ENCODE measurements at regions not wholly inside any gene's neighbourhood (a gene's known extent, or its start where the extent isn't known, plus 50 kb on each side); places are given as distances from the start of the nearest gene placed in this dataset.

GRCh38 chr6:19492636-19493405, 344.3 kb upstream of the ID4 start:
- DNase-seq (no peak), ATAC-seq (replicated peaks in 1 of 2) (no peak)
- Mint-ChIP-seq H3K27ac (no peak overlapping the region), H3K4me1 (ENCODE audit: low read depth) (no peaks in the 10 kb centered on the region), H3K4me3 (no peak overlapping the region), H3K9me3 (peaks cover 0 to 9% of the 10 kb centered on the region in 2 donors), H3K27me3 (ENCODE audit: low read depth) (no peaks in the 10 kb centered on the region), H3K36me3 (ENCODE audit: insufficient read depth in 2 of 2) (no peaks in the 10 kb centered on the region)

GRCh38 chr6:19501737-19502245, 335.4 kb upstream of the ID4 start:
- no peaks in the 10 kb centered on the region for H3K4me1 Mint-ChIP-seq (ENCODE audit: low read depth)
- DNase-seq = no peak
- H3K4me3 Mint-ChIP-seq = no peak overlapping the region
- no peaks in the 10 kb centered on the region for H3K27me3 Mint-ChIP-seq (ENCODE audit: low read depth)
- H3K9me3 Mint-ChIP-seq = peaks cover 5 to 14% of the 10 kb centered on the region in 2 donors
- no peak for ATAC-seq (replicated peaks in 1 of 2)
- peaks cover 0 to 3% of the 10 kb centered on the region in 2 donors for H3K36me3 Mint-ChIP-seq (ENCODE audit: insufficient read depth in 2 of 2)
- no peak overlapping the region for H3K27ac Mint-ChIP-seq

GRCh38 chr6:19502301-19502700, 334.9 kb upstream of the ID4 start:
- Mint-ChIP-seq H3K9me3 (peaks cover 5 to 18% of the 10 kb centered on the region in 2 donors), H3K27me3 (ENCODE audit: low read depth) (no peaks in the 10 kb centered on the region), H3K36me3 (ENCODE audit: insufficient read depth in 2 of 2) (peaks cover 0 to 3% of the 10 kb centered on the region in 2 donors), H3K4me1 (ENCODE audit: low read depth) (no peaks in the 10 kb centered on the region), H3K4me3 (no peak overlapping the region), H3K27ac (no peak overlapping the region)
- ATAC-seq (replicated peaks in 1 of 2) (no peak), DNase-seq (no peak)

GRCh38 chr6:19515939-19516338, 321.2 kb upstream of the ID4 start:
- Mint-ChIP-seq H3K27me3 (ENCODE audit: low read depth) (no peaks in the 10 kb centered on the region), H3K36me3 (ENCODE audit: insufficient read depth in 2 of 2) (peaks cover 4 to 5% of the 10 kb centered on the region in 2 donors), H3K4me3 (no peak overlapping the region), H3K4me1 (ENCODE audit: low read depth) (no peaks in the 10 kb centered on the region), H3K9me3 (peaks cover 15 to 18% of the 10 kb centered on the region in 2 donors), H3K27ac (no peak overlapping the region)
- no peak for DNase-seq
- no peak for ATAC-seq (replicated peaks in 1 of 2)

- Mint-ChIP-seq H3K4me1 (ENCODE audit: low read depth) (no peaks in the 10 kb centered on the region), H3K27ac (no peak overlapping the region), H3K4me3 (no peak overlapping the region), H3K9me3 (peaks cover 7 to 9% of the 10 kb centered on the region in 2 donors), H3K27me3 (ENCODE audit: low read depth) (no peaks in the 10 kb centered on the region), H3K36me3 (ENCODE audit: insufficient read depth in 2 of 2) (peaks cover 4 to 5% of the 10 kb centered on the region in 2 donors)
- ATAC-seq (replicated peaks in 1 of 2) (no peak), DNase-seq (no peak)
These were observed 317.2 kb upstream of the ID4 start for GRCh38 chr6:19519941-19520340.

GRCh38 chr6:19524366-19525186, 312.6 kb upstream of the ID4 start:
- Mint-ChIP-seq H3K27me3 (ENCODE audit: low read depth) (no peaks in the 10 kb centered on the region), H3K9me3 (no peaks in the 10 kb centered on the region), H3K36me3 (ENCODE audit: insufficient read depth in 2 of 2) (no peaks in the 10 kb centered on the region), H3K4me1 (ENCODE audit: low read depth) (no peaks in the 10 kb centered on the region), H3K4me3 (no peak overlapping the region), H3K27ac (no peak overlapping the region)
- ATAC-seq (replicated peaks in 1 of 2) (no peak), DNase-seq (no peak)

- DNase-seq (no peak), ATAC-seq (replicated peaks in 1 of 2) (no peak)
- no peak overlapping the region for H3K27ac Mint-ChIP-seq
- no peaks in the 10 kb centered on the region for H3K36me3 Mint-ChIP-seq (ENCODE audit: insufficient read depth in 2 of 2)
- no peaks in the 10 kb centered on the region for H3K9me3 Mint-ChIP-seq
- H3K4me3 Mint-ChIP-seq = no peak overlapping the region
- H3K27me3 Mint-ChIP-seq (ENCODE audit: low read depth) = no peaks in the 10 kb centered on the region
- no peaks in the 10 kb centered on the region for H3K4me1 Mint-ChIP-seq (ENCODE audit: low read depth)
These were observed 311.5 kb upstream of the ID4 start for GRCh38 chr6:19525673-19526072.

- H3K9me3 Mint-ChIP-seq = peaks cover 2% of the 10 kb centered on the region in 2 donors
- H3K4me3 Mint-ChIP-seq = no peak overlapping the region
- ATAC-seq (replicated peaks in 1 of 2) = no peak
- no peaks in the 10 kb centered on the region for H3K36me3 Mint-ChIP-seq (ENCODE audit: insufficient read depth in 2 of 2)
- no peaks in the 10 kb centered on the region for H3K27me3 Mint-ChIP-seq (ENCODE audit: low read depth)
- no peaks in the 10 kb centered on the region for H3K4me1 Mint-ChIP-seq (ENCODE audit: low read depth)
- H3K27ac Mint-ChIP-seq = no peak overlapping the region
- DNase-seq = no peak
These were observed 307.0 kb upstream of the ID4 start for GRCh38 chr6:19530188-19530587.

GRCh38 chr6:19535351-19535750, 301.8 kb upstream of the ID4 start:
- H3K4me3 Mint-ChIP-seq = no peak overlapping the region

GRCh38 chr6:19536838-19537237, 300.3 kb upstream of the ID4 start:
- no peak overlapping the region for H3K27ac Mint-ChIP-seq
- H3K36me3 Mint-ChIP-seq (ENCODE audit: insufficient read depth in 2 of 2) = no peaks in the 10 kb centered on the region
- ATAC-seq (replicated peaks in 1 of 2) (no peak), DNase-seq (no peak)
- peaks cover 12% of the 10 kb centered on the region in 2 donors for H3K9me3 Mint-ChIP-seq
- H3K4me1 Mint-ChIP-seq (ENCODE audit: low read depth) = no peaks in the 10 kb centered on the region
- no peak overlapping the region for H3K4me3 Mint-ChIP-seq
- H3K27me3 Mint-ChIP-seq (ENCODE audit: low read depth) = no peaks in the 10 kb centered on the region

More at GRCh38 chr6:19535351-19535750, 301.8 kb upstream of the ID4 start:
- H3K27ac Mint-ChIP-seq = no peak overlapping the region
- H3K36me3 Mint-ChIP-seq (ENCODE audit: insufficient read depth in 2 of 2) = no peaks in the 10 kb centered on the region
- H3K4me1 Mint-ChIP-seq (ENCODE audit: low read depth) = no peaks in the 10 kb centered on the region
- DNase-seq = no peak
- H3K27me3 Mint-ChIP-seq (ENCODE audit: low read depth) = no peaks in the 10 kb centered on the region
- peaks cover 11 to 12% of the 10 kb centered on the region in 2 donors for H3K9me3 Mint-ChIP-seq
- no peak for ATAC-seq (replicated peaks in 1 of 2)

- H3K4me3 Mint-ChIP-seq = no peak overlapping the region
- peaks cover 11 to 12% of the 10 kb centered on the region in 2 donors for H3K9me3 Mint-ChIP-seq
- DNase-seq = no peak
- no peak overlapping the region for H3K27ac Mint-ChIP-seq
- no peak for ATAC-seq (replicated peaks in 1 of 2)
- no peaks in the 10 kb centered on the region for H3K27me3 Mint-ChIP-seq (ENCODE audit: low read depth)
- no peaks in the 10 kb centered on the region for H3K4me1 Mint-ChIP-seq (ENCODE audit: low read depth)
- no peaks in the 10 kb centered on the region for H3K36me3 Mint-ChIP-seq (ENCODE audit: insufficient read depth in 2 of 2)
These were observed 299.1 kb upstream of the ID4 start for GRCh38 chr6:19538096-19538495.

- no peaks in the 10 kb centered on the region for H3K36me3 Mint-ChIP-seq (ENCODE audit: insufficient read depth in 2 of 2)
- no peaks in the 10 kb centered on the region for H3K4me1 Mint-ChIP-seq (ENCODE audit: low read depth)
- no peak overlapping the region for H3K27ac Mint-ChIP-seq
- no peak for ATAC-seq (replicated peaks in 1 of 2)
- H3K27me3 Mint-ChIP-seq (ENCODE audit: low read depth) = no peaks in the 10 kb centered on the region
- H3K9me3 Mint-ChIP-seq = peaks cover 0 to 1% of the 10 kb centered on the region in 2 donors
- H3K4me3 Mint-ChIP-seq = no peak overlapping the region
- no peak for DNase-seq
These were observed 289.7 kb upstream of the ID4 start for GRCh38 chr6:19547507-19547906.

- H3K9me3 Mint-ChIP-seq = peaks cover 0 to 1% of the 10 kb centered on the region in 2 donors
- no peaks in the 10 kb centered on the region for H3K27me3 Mint-ChIP-seq (ENCODE audit: low read depth)
- DNase-seq (no peak), ATAC-seq (replicated peaks in 1 of 2) (no peak)
- no peak overlapping the region for H3K27ac Mint-ChIP-seq
- H3K4me3 Mint-ChIP-seq = no peak overlapping the region
- no peaks in the 10 kb centered on the region for H3K4me1 Mint-ChIP-seq (ENCODE audit: low read depth)
- H3K36me3 Mint-ChIP-seq (ENCODE audit: insufficient read depth in 2 of 2) = no peaks in the 10 kb centered on the region
These were observed 288.1 kb upstream of the ID4 start for GRCh38 chr6:19549109-19549508.

Measured in activated T-cell treated with anti-CD3 and anti-CD28 coated beads, Interleukin-2, amount 50 U/mL, for 72 hours (primary cell).